T-helper 17 cell (primary cell): ENCODE measurements at regions not wholly inside any gene's neighbourhood (a gene's known extent, or its start where the extent isn't known, plus 50 kb on each side); places are given as distances from the start of the nearest gene placed in this dataset.
"Not testable (repeated sequence)": the region's sequence is repeated elsewhere in the genome, so short reads cannot be mapped to it uniquely, and the experiment has no call there.

ENCODE experiments used
- ATAC-seq: fragments of 150-1000 bp; cut with Tn5 transposase; 2 replicates; pipeline ENCODE4 v1.10.0; 2021; ENCODE audit warnings: mild to moderate bottlenecking, moderate library complexity
- DNase-seq, 3 donors: peaks; one replicate each; pipeline versions ENCODE4 v3.0.0 to v3.0.0-alpha.2; 2020 to 2021
- H3K9me3 ChIP-seq: one replicate; pipeline ENCODE4 v1.7.0; 2013; ENCODE audit warnings: low read length, mild to moderate bottlenecking; ENCODE audit not compliant: control insufficient read depth, poor library complexity, severe bottlenecking
- H3K27ac Mint-ChIP-seq: one replicate; pipeline ENCODE4 v1.8.0; 2022; ENCODE audit warnings: mild to moderate bottlenecking, moderate library complexity, mixed read lengths
- H3K27me3 Mint-ChIP-seq: one replicate; pipeline ENCODE4 v1.8.0; 2022; ENCODE audit warnings: mixed read lengths
- H3K36me3 Mint-ChIP-seq: one replicate; pipeline ENCODE4 v1.8.0; 2022; ENCODE audit warnings: low read depth, mixed read lengths
- H3K4me1 Mint-ChIP-seq: one replicate; pipeline ENCODE4 v1.8.0; 2022; ENCODE audit warnings: mild to moderate bottlenecking, mixed read lengths
- H3K4me3 Mint-ChIP-seq: one replicate; pipeline ENCODE4 v1.8.0; 2022; ENCODE audit warnings: mild to moderate bottlenecking, moderate library complexity, mixed read lengths

GRCh38 chr22:16463472-16463871 lies 129.1 kb downstream of the CCT8L2 start:
- not testable (repeated sequence) for H3K27me3 Mint-ChIP-seq, ATAC-seq, H3K27ac Mint-ChIP-seq, H3K9me3 ChIP-seq, H3K4me3 Mint-ChIP-seq, H3K36me3 Mint-ChIP-seq, DNase-seq, H3K4me1 Mint-ChIP-seq

GRCh38 chr22:16447451-16447850 lies 145.2 kb downstream of the CCT8L2 start:
- not testable (repeated sequence) for ATAC-seq, H3K36me3 Mint-ChIP-seq, H3K9me3 ChIP-seq, H3K27ac Mint-ChIP-seq, H3K4me1 Mint-ChIP-seq, H3K4me3 Mint-ChIP-seq, H3K27me3 Mint-ChIP-seq, DNase-seq

GRCh38 chr22:16446755-16447440 lies 145.7 kb downstream of the CCT8L2 start:
- H3K27ac Mint-ChIP-seq, DNase-seq, H3K4me3 Mint-ChIP-seq, H3K27me3 Mint-ChIP-seq, H3K9me3 ChIP-seq, ATAC-seq, H3K36me3 Mint-ChIP-seq, H3K4me1 Mint-ChIP-seq: not testable (repeated sequence)

DNA sequence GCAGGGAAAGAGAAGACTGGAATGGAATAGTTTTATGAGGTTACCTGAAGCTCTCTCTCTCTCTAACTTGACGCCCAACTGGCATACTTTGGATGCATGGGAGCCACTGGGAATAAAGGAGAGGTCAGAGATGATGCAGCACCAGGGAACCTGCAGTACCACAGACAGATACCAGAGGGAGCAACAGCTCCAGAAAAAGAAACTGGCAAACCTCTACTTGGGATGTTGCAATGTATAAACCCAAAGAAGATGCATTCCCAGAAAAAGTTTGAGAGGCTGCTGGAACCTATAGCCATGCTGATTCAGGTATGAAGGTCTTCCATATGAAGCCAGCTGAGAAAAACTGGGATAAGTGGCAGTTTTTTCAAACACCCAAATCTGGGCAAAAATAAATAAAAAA lies 151.6 kb downstream of the CCT8L2 start:
- H3K4me3 Mint-ChIP-seq, DNase-seq, H3K36me3 Mint-ChIP-seq, H3K27ac Mint-ChIP-seq, ATAC-seq, H3K4me1 Mint-ChIP-seq, H3K27me3 Mint-ChIP-seq, H3K9me3 ChIP-seq: not testable (repeated sequence)

DNA sequence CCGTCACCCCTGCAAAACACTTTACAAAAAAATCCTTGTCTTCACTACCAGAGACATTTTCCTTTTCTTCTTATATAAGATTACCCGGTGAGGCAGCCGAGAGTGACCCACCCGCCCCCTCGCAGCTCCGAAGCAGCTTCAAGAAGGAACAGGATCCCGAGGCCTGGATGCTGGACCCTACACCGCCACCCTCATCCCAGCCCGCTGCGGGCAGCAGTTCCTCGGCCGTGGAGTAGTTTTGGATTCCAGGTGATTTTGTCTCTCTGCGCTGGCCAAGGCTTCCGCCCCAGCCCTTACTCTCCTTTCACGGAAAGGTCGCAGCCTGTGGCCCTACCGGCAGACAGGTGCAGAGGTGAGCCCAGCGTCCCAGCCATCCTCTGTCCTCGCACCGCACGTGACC lies 169.1 kb downstream of the CCT8L2 start:
- ATAC-seq, result not testable (repeated sequence)

DNA sequence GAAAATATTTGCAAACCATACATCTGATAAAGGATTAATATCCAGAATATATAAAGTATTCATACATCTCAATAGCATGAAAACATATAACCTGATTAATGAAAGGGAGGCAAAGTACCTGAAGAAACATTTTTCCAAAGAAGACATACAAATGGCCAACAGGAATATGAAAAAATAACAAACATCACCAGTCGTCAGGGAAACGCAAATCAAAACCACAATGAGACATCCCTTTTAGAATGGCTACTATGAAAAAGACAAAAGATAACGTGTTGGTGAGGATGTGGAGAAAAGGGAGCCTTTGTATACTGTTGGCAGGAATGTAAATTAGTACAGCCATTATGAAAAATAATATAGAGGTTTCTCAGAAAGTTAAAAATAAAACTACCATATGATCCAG lies 175.1 kb downstream of the CCT8L2 start:
- H3K27me3 Mint-ChIP-seq, DNase-seq, H3K9me3 ChIP-seq, H3K27ac Mint-ChIP-seq, H3K4me3 Mint-ChIP-seq, H3K36me3 Mint-ChIP-seq, ATAC-seq, H3K4me1 Mint-ChIP-seq: not testable (repeated sequence)

More for the DNA sequence above, 169.1 kb downstream of the CCT8L2 start:
- H3K4me3 Mint-ChIP-seq, DNase-seq, H3K27ac Mint-ChIP-seq, H3K4me1 Mint-ChIP-seq, H3K27me3 Mint-ChIP-seq, H3K9me3 ChIP-seq, H3K36me3 Mint-ChIP-seq: not testable (repeated sequence)

- not testable (repeated sequence) for H3K4me1 Mint-ChIP-seq, DNase-seq, H3K9me3 ChIP-seq, ATAC-seq, H3K27me3 Mint-ChIP-seq, H3K4me3 Mint-ChIP-seq, H3K36me3 Mint-ChIP-seq, H3K27ac Mint-ChIP-seq
These were observed 188.0 kb downstream of the CCT8L2 start for GRCh38 chr22:16404639-16405038.

DNA sequence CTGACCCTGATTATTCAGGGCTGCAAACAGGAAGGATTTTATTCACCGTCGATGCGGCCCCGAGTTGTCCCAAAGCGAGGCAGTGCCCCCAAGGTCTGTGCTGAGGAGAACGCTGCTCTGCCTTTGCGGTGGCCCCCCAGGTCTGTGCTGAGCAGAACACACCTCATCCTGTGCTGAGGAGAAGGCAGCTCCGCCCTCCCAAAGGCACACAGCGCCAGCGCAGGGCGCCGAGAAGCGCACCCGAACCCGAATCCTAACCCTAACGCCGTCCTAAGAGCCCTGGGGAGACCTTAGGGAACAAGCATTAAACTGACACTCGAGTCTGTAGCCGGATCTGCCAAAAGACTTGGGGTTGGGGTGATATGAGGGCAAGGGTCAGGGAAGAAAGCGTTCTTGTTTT lies 188.9 kb downstream of the CCT8L2 start:
- H3K9me3 ChIP-seq, DNase-seq, H3K27ac Mint-ChIP-seq, H3K36me3 Mint-ChIP-seq, H3K4me1 Mint-ChIP-seq, H3K27me3 Mint-ChIP-seq, ATAC-seq, H3K4me3 Mint-ChIP-seq: not testable (repeated sequence)

DNA sequence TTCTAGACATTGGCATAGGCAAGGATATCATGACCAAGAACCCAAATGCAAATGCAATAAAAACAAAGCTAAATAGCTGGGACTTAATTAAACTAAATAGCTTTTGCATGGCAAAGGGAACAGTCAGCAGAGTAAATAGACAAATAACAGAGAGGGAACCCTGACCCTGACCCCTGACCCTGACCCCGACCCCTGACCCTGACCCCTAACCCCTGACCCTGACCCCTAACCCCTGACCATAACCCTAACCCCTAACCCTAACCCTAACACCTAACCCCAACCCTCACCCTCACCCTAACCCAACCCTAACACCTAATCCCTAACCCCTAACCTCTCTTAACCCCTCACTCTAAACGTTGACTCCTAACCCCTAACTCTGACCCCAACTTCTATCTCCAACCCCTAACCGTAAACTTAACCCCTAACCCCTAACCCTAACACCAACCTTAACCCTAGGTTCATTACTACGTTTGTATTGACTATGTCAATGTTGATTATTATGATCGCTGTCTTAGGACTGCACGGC lies 189.7 kb downstream of the CCT8L2 start:
- not testable (repeated sequence) for H3K27me3 Mint-ChIP-seq

DNA sequence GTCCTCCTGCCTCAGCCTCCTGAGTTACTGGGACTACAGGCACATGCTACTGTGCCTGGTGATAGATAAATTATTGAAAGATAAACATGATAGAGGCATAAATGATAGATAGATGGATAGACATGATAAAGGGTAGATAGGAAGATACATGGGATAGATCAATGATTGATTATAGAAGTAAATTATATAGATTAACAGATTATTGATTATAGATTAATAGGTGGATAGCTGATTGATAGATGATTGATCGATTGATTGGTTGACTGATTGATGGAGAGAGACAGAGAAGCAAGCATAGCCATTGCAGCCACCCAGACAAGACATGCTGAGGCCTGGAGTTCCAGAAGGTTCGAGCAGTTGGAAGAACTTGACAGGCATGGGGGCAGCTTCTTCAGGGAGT lies 199.1 kb downstream of the CCT8L2 start:
- ATAC-seq, result not testable (repeated sequence)

More for the DNA sequence above, 189.7 kb downstream of the CCT8L2 start:
- H3K9me3 ChIP-seq, H3K36me3 Mint-ChIP-seq, ATAC-seq, H3K4me1 Mint-ChIP-seq, DNase-seq, H3K27ac Mint-ChIP-seq, H3K4me3 Mint-ChIP-seq: not testable (repeated sequence)

GRCh38 chr22:16391417-16391930 lies 201.1 kb downstream of the CCT8L2 start:
- H3K4me3 Mint-ChIP-seq, H3K9me3 ChIP-seq, H3K4me1 Mint-ChIP-seq, H3K27ac Mint-ChIP-seq, H3K36me3 Mint-ChIP-seq, DNase-seq, ATAC-seq: not testable (repeated sequence)
- peaks cover 14% of the 10 kb centered on the region for H3K27me3 Mint-ChIP-seq

More for the DNA sequence above, 199.1 kb downstream of the CCT8L2 start:
- H3K27ac Mint-ChIP-seq, DNase-seq, H3K4me3 Mint-ChIP-seq, H3K4me1 Mint-ChIP-seq, H3K27me3 Mint-ChIP-seq, H3K36me3 Mint-ChIP-seq, H3K9me3 ChIP-seq: not testable (repeated sequence)

DNA sequence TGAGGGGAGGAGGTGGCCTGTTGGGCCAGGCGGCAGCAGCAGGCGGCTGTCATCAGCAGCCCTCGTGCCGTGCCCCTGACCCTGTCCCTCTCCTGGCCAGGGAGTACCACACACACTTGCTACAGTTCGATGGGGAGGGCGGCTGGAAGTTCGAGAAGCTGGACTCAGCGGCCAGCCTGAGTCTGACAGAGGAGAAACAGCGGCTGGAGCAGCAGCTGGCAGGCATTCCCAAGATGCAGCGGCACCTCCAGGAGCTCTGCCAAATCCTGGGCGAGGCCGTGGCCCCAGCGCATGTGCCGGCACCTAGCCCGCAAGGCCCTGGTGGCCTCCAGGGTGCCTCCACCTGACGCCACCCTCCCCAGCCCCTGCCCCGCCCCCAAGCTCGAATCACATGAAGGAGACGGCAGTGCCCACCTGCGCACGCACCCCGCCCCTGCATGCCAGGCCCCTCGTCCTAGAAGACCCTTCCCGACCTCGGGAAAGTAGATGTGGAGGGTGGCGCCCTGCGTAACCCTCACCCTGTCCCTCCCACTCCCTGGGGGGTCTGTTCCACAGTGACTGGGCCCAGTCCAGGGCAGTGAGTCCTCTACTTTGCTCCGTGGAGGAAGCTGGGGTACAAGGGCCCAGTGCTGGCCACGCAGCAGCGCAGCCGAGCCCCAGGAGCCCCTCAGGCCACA lies 201.9 kb downstream of the CCT8L2 start:
- H3K4me1 Mint-ChIP-seq, DNase-seq, H3K9me3 ChIP-seq, H3K4me3 Mint-ChIP-seq, H3K27ac Mint-ChIP-seq, ATAC-seq, H3K36me3 Mint-ChIP-seq: not testable (repeated sequence)
- H3K27me3 Mint-ChIP-seq, result peaks cover 14% of the 10 kb centered on the region

GRCh38 chr22:16390046-16390445 lies 202.6 kb downstream of the CCT8L2 start:
- DNase-seq, H3K27ac Mint-ChIP-seq, ATAC-seq, H3K4me3 Mint-ChIP-seq, H3K9me3 ChIP-seq, H3K4me1 Mint-ChIP-seq, H3K36me3 Mint-ChIP-seq: not testable (repeated sequence)
- H3K27me3 Mint-ChIP-seq, result peaks cover 14% of the 10 kb centered on the region
